H1 (cell line): ENCODE measurements at regions not wholly inside any gene's neighbourhood (a gene's known extent, or its start where the extent isn't known, plus 50 kb on each side); places are given as distances from the start of the nearest gene placed in this dataset.

Source experiments
- CTCF ChIA-PET: fragments of 300-600 bp; sonication (Branson Sonifier 250); formaldehyde crosslinking; loops from one replicate; lab custom pipeline; 2021; ENCODE audit not compliant: partially characterized antibody; lab: Charles Lee
- POLR2A ChIA-PET: fragments of 300-600 bp; sonication (Branson Sonifier 250); formaldehyde crosslinking; loops from one replicate; lab custom pipeline; 2021; ENCODE audit warnings: inconsistent platforms; ENCODE audit not compliant: partially characterized antibody; lab: Charles Lee
- DNase-seq, 2 experiments: peaks; one replicate each; pipeline versions ENCODE4 v3.0.0 to v3.0.0-alpha.2; 2010 to 2022; ENCODE audit warnings: low spot score in 2 of 2, low read depth in 1 of 2, mixed read lengths in 1 of 2
- FAIRE-seq: peaks from 2 replicates; lab custom pipeline; 2011; peaks lifted over from hg19 to GRCh38; lab: Jason Lieb, UNC
- H2AFZ ChIP-seq: 2 replicates; pipeline ENCODE4 v1.8.1; 2012; ENCODE audit warnings: low read length, inconsistent platforms
- H2AK5ac ChIP-seq: 2 replicates; pipeline ENCODE4 v1.6.1; 2013; ENCODE audit warnings: low read depth, low read length
- H2BK120ac ChIP-seq: replicated peaks from 2 replicates; pipeline ENCODE3; 2013; ENCODE audit warnings: low read depth, low read length, inconsistent platforms
- H2BK12ac ChIP-seq: 2 replicates; pipeline ENCODE4 v1.6.1; 2013; ENCODE audit warnings: low read depth, low read length
- H2BK15ac ChIP-seq: 2 replicates; pipeline ENCODE4 v1.6.1; 2013; ENCODE audit warnings: low read length
- H2BK20ac ChIP-seq: 2 replicates; pipeline ENCODE4 v1.6.1; 2013; ENCODE audit warnings: low read length
- H2BK5ac ChIP-seq: 2 replicates; pipeline ENCODE4 v1.6.1; 2013; ENCODE audit warnings: low read depth, low read length
- H3K14ac ChIP-seq: 2 replicates; pipeline ENCODE4 v1.6.1; 2013; ENCODE audit warnings: inconsistent platforms; ENCODE audit not compliant: insufficient read length
- H3K18ac ChIP-seq: 2 replicates; pipeline ENCODE4 v1.6.1; 2013; ENCODE audit warnings: low read length; ENCODE audit errors: extremely low read depth
- H3K23ac ChIP-seq: 2 replicates; pipeline ENCODE4 v1.6.1; 2013; ENCODE audit warnings: inconsistent platforms; ENCODE audit not compliant: insufficient read length
- H3K23me2 ChIP-seq: 2 replicates; pipeline ENCODE4 v1.6.1; 2013; ENCODE audit warnings: low read depth, low read length
- H3K27ac ChIP-seq: 2 replicates; pipeline ENCODE4 v1.6.1; 2011; ENCODE audit warnings: low read depth, low read length, inconsistent platforms
- H3K27me3 ChIP-seq, 4 experiments: replicated peaks in 1 of 4; 1 replicate in 1 of 4; 2 replicates in 3 of 4; pipeline versions ENCODE4 v1.6.1 to v1.8.1; 2011 to 2013; ENCODE audit warnings: low read length in 3 of 4, mild to moderate bottlenecking in 3 of 4, inconsistent platforms in 2 of 4, mixed read lengths in 2 of 4, moderate library complexity in 1 of 4; ENCODE audit not compliant: control insufficient read depth in 3 of 4, insufficient read depth in 3 of 4; ENCODE audit errors: extremely low read depth in 1 of 4
- H3K36me3 ChIP-seq, 4 experiments: 2 replicates each; pipeline versions ENCODE4 v1.6.1 to v1.8.1; 2011 to 2013; ENCODE audit warnings: mild to moderate bottlenecking in 4 of 4, low read length in 3 of 4, moderate library complexity in 2 of 4, control low read depth in 1 of 4, inconsistent platforms in 1 of 4; ENCODE audit not compliant: insufficient read depth in 4 of 4, control insufficient read depth in 2 of 4
- H3K4ac ChIP-seq: replicated peaks from 2 replicates; pipeline ENCODE3; 2013; ENCODE audit warnings: low read length, low read depth, mixed read lengths, inconsistent platforms; ENCODE audit not compliant: insufficient read length
- H3K4me1 ChIP-seq, 4 experiments: replicated peaks in 1 of 4; 1 replicate in 1 of 4; 2 replicates in 3 of 4; pipeline versions ENCODE4 v1.6.1 to v1.8.1; 2011 to 2013; ENCODE audit warnings: low read length in 3 of 4, inconsistent platforms in 2 of 4, mixed read lengths in 1 of 4; ENCODE audit not compliant: insufficient read depth in 4 of 4, control insufficient read depth in 3 of 4
- H3K4me2 ChIP-seq, 2 experiments: 2 replicates each; pipeline versions ENCODE4 v1.6.1 to v1.8.1; 2011 to 2013; ENCODE audit warnings: low read depth in 2 of 2, low read length in 2 of 2, control low read depth in 1 of 2, inconsistent platforms in 1 of 2, mild to moderate bottlenecking in 1 of 2; ENCODE audit not compliant: insufficient read depth in 1 of 2
- H3K4me3 ChIP-seq, 4 experiments: fragments of 200-600, 300-600 bp in 1 of 4; sonication (generic), shearing (Covaris generic), sonication (Bioruptor Twin) in 1 of 4; 2 replicates each; pipeline versions ENCODE4 v1.5.1 to v1.8.1; 2011 to 2016; ENCODE audit warnings: low read length in 4 of 4, low read depth in 3 of 4, control low read depth in 2 of 4, inconsistent platforms in 2 of 4, mild to moderate bottlenecking in 2 of 4, mixed read lengths in 1 of 4, moderate library complexity in 1 of 4; ENCODE audit not compliant: insufficient read depth in 2 of 4; ENCODE audit errors: extremely low read depth in 1 of 4
- H3K56ac ChIP-seq: replicated peaks from 2 replicates; pipeline ENCODE3; 2013; ENCODE audit warnings: low read depth, mild to moderate bottlenecking, mixed read lengths, low read length, inconsistent platforms; ENCODE audit not compliant: insufficient read length
- H3K79me1 ChIP-seq: 2 replicates; pipeline ENCODE4 v1.6.1; 2013; ENCODE audit warnings: low read depth, low read length, control low read depth
- H3K79me2 ChIP-seq, 2 experiments: 2 replicates each; pipeline versions ENCODE4 v1.6.1 to v1.8.1; 2012 to 2013; ENCODE audit warnings: low read length in 2 of 2, mild to moderate bottlenecking in 2 of 2, inconsistent platforms in 1 of 2; ENCODE audit not compliant: insufficient read depth in 2 of 2, control insufficient read depth in 1 of 2
- H3K9ac ChIP-seq, 4 experiments: replicated peaks in 1 of 4; 1 replicate in 1 of 4; 2 replicates in 3 of 4; pipeline versions ENCODE4 v1.6.1 to v1.8.1; 2011 to 2013; ENCODE audit warnings: low read depth in 3 of 4, low read length in 3 of 4, control low read depth in 2 of 4, mild to moderate bottlenecking in 2 of 4, moderate library complexity in 2 of 4, inconsistent platforms in 1 of 4; ENCODE audit errors: extremely low read depth in 1 of 4
- H3K9me3 ChIP-seq, 2 experiments: 2 replicates each; pipeline versions ENCODE4 v1.6.1 to v1.8.1; 2012 to 2013; ENCODE audit warnings: mild to moderate bottlenecking in 2 of 2, moderate library complexity in 2 of 2, control low read depth in 1 of 2, inconsistent platforms in 1 of 2, low read depth in 1 of 2, low read length in 1 of 2, mixed read lengths in 1 of 2; ENCODE audit not compliant: insufficient read depth in 2 of 2
- H4K20me1 ChIP-seq, 2 experiments: replicated peaks in 1 of 2; 2 replicates each; pipeline versions ENCODE3 to v1.8.1; 2011 to 2013; ENCODE audit warnings: inconsistent platforms in 2 of 2, low read length in 2 of 2, mild to moderate bottlenecking in 1 of 2; ENCODE audit not compliant: insufficient read depth in 2 of 2, control insufficient read depth in 1 of 2
- H4K5ac ChIP-seq: 2 replicates; pipeline ENCODE4 v1.6.1; 2013; ENCODE audit warnings: low read length, low read depth, mixed read lengths, inconsistent platforms; ENCODE audit not compliant: insufficient read length
- H4K8ac ChIP-seq: 2 replicates; pipeline ENCODE4 v1.8.0; 2013; ENCODE audit warnings: mild to moderate bottlenecking, moderate library complexity, low read length, inconsistent platforms; ENCODE audit not compliant: insufficient read depth; ENCODE audit errors: extremely low read depth
- H4K91ac ChIP-seq: replicated peaks from 2 replicates; pipeline ENCODE3; 2013; ENCODE audit warnings: low read length, mixed read lengths, inconsistent platforms; ENCODE audit not compliant: insufficient read length
- ATF3 ChIP-seq: IDR thresholded peaks from 2 replicates; pipeline ENCODE4 v1.6.1; 2011; ENCODE audit warnings: low read depth, mild to moderate bottlenecking, low read length; ENCODE audit not compliant: insufficient read depth
- CHD1 ChIP-seq: IDR thresholded peaks from 2 replicates; pipeline ENCODE4 v1.6.1; 2012; ENCODE audit warnings: low read depth, low read length, improper control_type of control experiment
- EZH2 ChIP-seq: fragments of 200-600 bp; sonication (generic); IDR thresholded peaks from 2 replicates; pipeline ENCODE4 v1.7.1; 2012; ENCODE audit warnings: low read depth, mild to moderate bottlenecking, moderate library complexity, low read length, inconsistent platforms; ENCODE audit not compliant: severe bottlenecking
- GTF2F1 ChIP-seq: IDR thresholded peaks from 2 replicates; pipeline ENCODE4 v1.6.1; 2012; ENCODE audit warnings: low read depth, low read length, improper control_type of control experiment, borderline replicate concordance
- JUN ChIP-seq: IDR thresholded peaks from 2 replicates; pipeline ENCODE4 v1.6.1; 2011; ENCODE audit warnings: low read depth, mild to moderate bottlenecking, improper control_type of control experiment, low read length
- RAD21 ChIP-seq, 2 experiments: IDR thresholded peaks in 1 of 2; conservative IDR thresholded peaks in 1 of 2; 2 replicates each; pipeline ENCODE4 v1.6.1; 2011; ENCODE audit warnings: low read depth in 2 of 2, low read length in 2 of 2, improper control_type of control experiment in 1 of 2, inconsistent platforms in 1 of 2, mild to moderate bottlenecking in 1 of 2, moderate library complexity in 1 of 2
- SAP30 ChIP-seq: fragments of 300-600 bp; sonication (generic); IDR thresholded peaks from 2 replicates; pipeline ENCODE4 v1.7.1; 2012; ENCODE audit warnings: low read length, moderate library complexity, mild to moderate bottlenecking, inconsistent platforms; ENCODE audit not compliant: insufficient read depth, insufficient replicate concordance
- TAF7 ChIP-seq: optimal IDR thresholded peaks from 2 replicates; pipeline ENCODE3; 2011; ENCODE audit warnings: low read depth, mild to moderate bottlenecking, inconsistent platforms, low read length, moderate library complexity, borderline replicate concordance
- USF2 ChIP-seq: IDR thresholded peaks from 2 replicates; pipeline ENCODE4 v1.6.1; 2011; ENCODE audit warnings: low read length, improper control_type of control experiment
- WGBS, 2 experiments: shearing (Covaris generic) in 1 of 2; methylation state at CpG; one replicate each; pipeline versions ENCODE4 v1.1.6 to v1.1.7; 2013 to 2015; ENCODE audit warnings: low lambda C conversion rate in 2 of 2, mixed read lengths in 2 of 2, inconsistent platforms in 1 of 2, low coverage in 1 of 2, missing lambda C conversion rate in 1 of 2; ENCODE audit not compliant: insufficient replicate concordance in 2 of 2, insufficient coverage in 1 of 2, insufficient read length in 1 of 2; ENCODE audit errors: extremely low coverage in 1 of 2, missing lambda C conversion rate in 1 of 2; 5-methylcytosine and 5-hydroxymethylcytosine counted together

- no peak overlapping the region for H2BK5ac ChIP-seq
- ChIA-PET POLR2A (no interaction called here), CTCF (interaction anchor here (1.0 to 3.3 kb wide), 12 partner anchors 11 to 127 kb away, joined by 3 to 27 read pairs (median 4); no protein-coding TSS in a partner anchor)
- FAIRE-seq = no peak
- H3K56ac ChIP-seq = no peak overlapping the region
- no peak overlapping the region for H3K9ac ChIP-seq
- no peak for DNase-seq
- H3K23me2 ChIP-seq = no peaks in the 10 kb centered on the region
- no peaks in the 10 kb centered on the region for H3K36me3 ChIP-seq
- H4K5ac ChIP-seq = no peak overlapping the region
- H2BK12ac ChIP-seq = no peak overlapping the region
- H3K18ac ChIP-seq = no peak overlapping the region
- H3K14ac ChIP-seq = no peak overlapping the region
- no peak overlapping the region for H3K27ac ChIP-seq
- H3K4me3 ChIP-seq = no peak overlapping the region
- H4K8ac ChIP-seq = no peak overlapping the region
- WGBS, 2 experiments = 84% methylated on average over 6 of the region's 6 CpGs; no CpG with 5 or more reads in 1 of the 2 experiments
- no peak overlapping the region for H3K23ac ChIP-seq
- no peak overlapping the region for H3K4me2 ChIP-seq
- H3K79me2 ChIP-seq = no peaks in the 10 kb centered on the region
- no peaks in the 10 kb centered on the region for H3K27me3 ChIP-seq
- H3K4ac ChIP-seq = no peak overlapping the region
- H2BK15ac ChIP-seq = no peak overlapping the region
- H4K91ac ChIP-seq = no peak overlapping the region
- no peaks in the 10 kb centered on the region for H3K9me3 ChIP-seq
- no peaks in the 10 kb centered on the region for H4K20me1 ChIP-seq
- H2AFZ ChIP-seq = peak overlapping the region; percentile 47; the same call in 1 of the 2 replicates
- no peak overlapping the region for H2BK120ac ChIP-seq
- peaks cover 0 to 13% (median 1%) of the 10 kb centered on the region in 4 experiments; a peak in 3 of 7 replicates for H3K4me1 ChIP-seq
- H2BK20ac ChIP-seq = no peak overlapping the region
- no peaks in the 10 kb centered on the region for H3K79me1 ChIP-seq
- no peak overlapping the region for H2AK5ac ChIP-seq
- TF ChIP-seq SAP30 = no peak
- no peak for TF ChIP-seq ATF3
- TF ChIP-seq TAF7 = no peak
- no peak for TF ChIP-seq GTF2F1
- TF ChIP-seq USF2 = no peak
- no peak for TF ChIP-seq EZH2
- TF ChIP-seq RAD21 (IDR thresholded peaks at IDR 0.05 in 1 of 2, conservative IDR thresholded peaks at IDR 0.05 in 1 of 2; ENCODE audit: low read depth in 2 of 2, low read length in 2 of 2) = no peak
- TF ChIP-seq CHD1 = no peak
- no peak for TF ChIP-seq JUN
These were observed 65.1 kb upstream of the ACSL3 start for GRCh38 chr2:222795450-222796357.
